Vagina (tissue), 2 donors: ENCODE measurements at regions not wholly inside any gene's neighbourhood (a gene's known extent, or its start where the extent isn't known, plus 50 kb on each side); places are given as distances from the start of the nearest gene placed in this dataset.

Experiments used
- DNase-seq, 2 donors: peaks; one replicate each; pipeline ENCODE4 v3.0.0-alpha.2; 2017; ENCODE audit errors: extremely low spot score in 2 of 2
- H3K27ac ChIP-seq: fragments of 200-600 bp; sonication (generic); one replicate; pipeline ENCODE4 v1.5.1; 2019
- H3K27me3 ChIP-seq: fragments of 200-600 bp; sonication (generic); one replicate; pipeline ENCODE4 v1.5.1; 2019
- H3K36me3 ChIP-seq, 2 donors: fragments of 200-600 bp; sonication (generic); one replicate each; pipeline ENCODE4 v1.5.1; 2017 to 2019
- H3K4me1 ChIP-seq: fragments of 200-600 bp; sonication (generic); one replicate; pipeline ENCODE4 v1.5.1; 2019
- H3K4me3 ChIP-seq, 2 donors: fragments of 200-600 bp; sonication (generic); 1 replicate in 1 of 2; 2 replicates in 1 of 2; pipeline ENCODE4 v1.5.1; 2016 to 2019
- H3K9me3 ChIP-seq: fragments of 200-600 bp; sonication (generic); one replicate; pipeline ENCODE4 v1.5.1; 2019
- CTCF ChIP-seq, 3 experiments: fragments of 450-650 bp in 2 of 3; fragments of 200-600 bp in 1 of 3; sonication (generic) in 1 of 3; IDR thresholded peaks; one replicate each; pipeline ENCODE4 v1.5.1; 2017 to 2019; ENCODE audit warnings: antibody characterized with exemption in 3 of 3, mild to moderate bottlenecking in 2 of 3, moderate library complexity in 2 of 3
- POLR2A ChIP-seq, 2 donors: fragments of 450-650 bp; IDR thresholded peaks; one replicate each; pipeline ENCODE4 v1.6.1; 2017; ENCODE audit warnings: antibody characterized with exemption in 2 of 2, mild to moderate bottlenecking in 2 of 2, moderate library complexity in 2 of 2
- POLR2AphosphoS5 ChIP-seq, 2 donors: sonication (generic); formaldehyde crosslinking; IDR thresholded peaks; one replicate each; pipeline ENCODE4 v1.9.0; 2017; ENCODE audit warnings: antibody characterized with exemption in 2 of 2, mild to moderate bottlenecking in 2 of 2, low read depth in 1 of 2; ENCODE audit not compliant: insufficient read depth in 1 of 2
- intact Hi-C: fragments of 100-400 bp; cut with DNase I; formaldehyde crosslinking; loops from one replicate; pipeline ENCODE4 v1.15.1; 2023

- H3K4me1 ChIP-seq = no peaks in the 10 kb centered on the region
Observed at GRCh38 chr7:67683628-67684027, 687.0 kb downstream of the TYW1 start.

GRCh38 chr7:67690700-67691099, 694.1 kb downstream of the TYW1 start:
- no peak overlapping the region for H3K4me3 ChIP-seq
- H3K27ac ChIP-seq = no peak overlapping the region
- intact Hi-C loops = no loop called here
- no peaks in the 10 kb centered on the region for H3K27me3 ChIP-seq
- no peaks in the 10 kb centered on the region for H3K36me3 ChIP-seq
- no peak for DNase-seq
- peaks cover 6% of the 10 kb centered on the region for H3K4me1 ChIP-seq
- TF ChIP-seq POLR2A (IDR thresholded peaks at IDR 0.05) (no peak), POLR2AphosphoS5 (IDR thresholded peaks at IDR 0.05; ENCODE audit: insufficient read depth in 1 of 2, low read depth in 1 of 2) (no peak), CTCF (IDR thresholded peaks at IDR 0.05) (no peak)
- no peaks in the 10 kb centered on the region for H3K9me3 ChIP-seq

More at GRCh38 chr7:67683628-67684027, 687.0 kb downstream of the TYW1 start:
- intact Hi-C loops = no loop called here
- TF ChIP-seq CTCF (IDR thresholded peaks at IDR 0.05) (no peak), POLR2AphosphoS5 (IDR thresholded peaks at IDR 0.05; ENCODE audit: insufficient read depth in 1 of 2, low read depth in 1 of 2) (no peak), POLR2A (IDR thresholded peaks at IDR 0.05) (no peak)
- Histone ChIP-seq H3K36me3 (no peaks in the 10 kb centered on the region), H3K27ac (no peak overlapping the region), H3K4me3 (no peak overlapping the region), H3K9me3 (no peaks in the 10 kb centered on the region), H3K27me3 (no peaks in the 10 kb centered on the region)
- no peak for DNase-seq

- intact Hi-C loops = no loop called here
- H3K27ac ChIP-seq = no peak overlapping the region
Observed at GRCh38 chr7:67692425-67692824, 695.8 kb downstream of the TYW1 start.

GRCh38 chr7:67696124-67696523, 699.5 kb downstream of the TYW1 start:
- intact Hi-C loops = no loop called here
- TF ChIP-seq POLR2A (IDR thresholded peaks at IDR 0.05) (no peak), POLR2AphosphoS5 (IDR thresholded peaks at IDR 0.05; ENCODE audit: insufficient read depth in 1 of 2, low read depth in 1 of 2) (no peak), CTCF (IDR thresholded peaks at IDR 0.05) (no peak)

More at GRCh38 chr7:67692425-67692824, 695.8 kb downstream of the TYW1 start:
- no peaks in the 10 kb centered on the region for H3K9me3 ChIP-seq
- peaks cover 11% of the 10 kb centered on the region for H3K4me1 ChIP-seq
- no peaks in the 10 kb centered on the region for H3K36me3 ChIP-seq
- H3K4me3 ChIP-seq = no peak overlapping the region
- TF ChIP-seq CTCF (IDR thresholded peaks at IDR 0.05) (no peak), POLR2AphosphoS5 (IDR thresholded peaks at IDR 0.05; ENCODE audit: insufficient read depth in 1 of 2, low read depth in 1 of 2) (peak in 1 of 2 donors; percentile 38), POLR2A (IDR thresholded peaks at IDR 0.05) (no peak)
- no peaks in the 10 kb centered on the region for H3K27me3 ChIP-seq
- DNase-seq = no peak

GRCh38 chr7:67696878-67697277, 700.2 kb downstream of the TYW1 start:
- TF ChIP-seq CTCF (IDR thresholded peaks at IDR 0.05) (no peak), POLR2A (IDR thresholded peaks at IDR 0.05) (no peak), POLR2AphosphoS5 (IDR thresholded peaks at IDR 0.05; ENCODE audit: insufficient read depth in 1 of 2, low read depth in 1 of 2) (peak in 1 of 2 donors; percentile 69)
- H3K27ac ChIP-seq = no peak overlapping the region
- no peaks in the 10 kb centered on the region for H3K27me3 ChIP-seq
- peaks cover 11% of the 10 kb centered on the region for H3K4me1 ChIP-seq
- no peak for DNase-seq
- intact Hi-C loops = no loop called here
- H3K36me3 ChIP-seq = no peaks in the 10 kb centered on the region
- no peaks in the 10 kb centered on the region for H3K9me3 ChIP-seq
- H3K4me3 ChIP-seq = no peak overlapping the region

More at GRCh38 chr7:67696124-67696523, 699.5 kb downstream of the TYW1 start:
- peaks cover 11% of the 10 kb centered on the region for H3K4me1 ChIP-seq
- no peaks in the 10 kb centered on the region for H3K36me3 ChIP-seq
- DNase-seq = no peak
- H3K4me3 ChIP-seq = no peak overlapping the region
- H3K9me3 ChIP-seq = no peaks in the 10 kb centered on the region
- no peaks in the 10 kb centered on the region for H3K27me3 ChIP-seq
- H3K27ac ChIP-seq = no peak overlapping the region
